ENCODE measurements at regions not wholly inside any gene's neighbourhood (a gene's known extent, or its start where the extent isn't known, plus 50 kb on each side); places are given as distances from the start of the nearest gene placed in this dataset.
"Not testable (repeated sequence)": the region's sequence is repeated elsewhere in the genome, so short reads cannot be mapped to it uniquely, and the experiment has no call there.

DNA sequence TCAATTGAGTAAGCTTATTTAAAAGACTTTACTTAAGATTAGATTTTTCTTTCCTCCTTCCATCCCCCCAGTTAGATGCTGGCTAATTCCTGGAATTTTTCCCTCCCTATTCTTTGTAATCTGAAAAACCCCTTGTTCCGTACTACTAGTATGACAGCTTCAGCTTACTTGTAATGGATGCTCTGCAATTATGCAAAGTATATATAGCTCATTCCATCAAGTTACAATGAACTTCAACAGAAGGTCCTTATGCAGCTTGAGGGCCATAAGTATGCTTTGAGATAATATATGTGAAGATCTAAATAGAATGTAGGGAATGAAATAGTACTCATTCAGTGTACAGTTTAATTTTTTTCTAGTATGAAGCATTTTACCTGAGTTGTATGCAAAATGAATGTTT lies 398.3 kb upstream of the NAALADL2 start:
- WGBS = 45% methylated on average over 1 of the region's 1 CpG
- DNase-seq (no peak), ATAC-seq (no peak)
- Histone ChIP-seq H3K4me1 (ENCODE audit: control insufficient read depth, insufficient read depth, low read length) (no peaks in the 10 kb centered on the region), H3K27me3 (ENCODE audit: control insufficient read depth, insufficient read depth) (no peaks in the 10 kb centered on the region), H3K4me3 (ENCODE audit: low read length) (no peak overlapping the region), H3K9me3 (ENCODE audit: control insufficient read depth, low read length) (no peaks in the 10 kb centered on the region), H3K27ac (ENCODE audit: low read length) (no peak overlapping the region)
- intact Hi-C loops (cut with DNase I) = no loop called here

DNA sequence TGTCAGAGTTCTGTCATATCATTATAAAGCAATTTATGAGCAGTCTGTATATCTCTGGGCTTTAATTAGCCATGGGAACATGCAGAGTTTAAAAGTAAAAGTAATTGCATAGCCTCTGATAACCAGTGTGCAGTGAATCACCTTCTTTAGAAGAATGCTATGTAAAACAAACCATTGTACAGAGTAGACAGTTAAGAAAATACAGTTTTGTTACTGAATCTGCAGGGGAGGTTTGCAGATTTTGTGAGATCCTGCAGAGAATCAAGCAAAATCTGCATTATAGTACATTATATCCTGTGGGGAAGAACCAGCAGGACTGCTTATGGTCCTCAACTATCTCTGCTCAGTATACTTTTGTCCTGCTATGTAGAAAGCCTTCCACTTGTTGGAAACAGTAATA lies 396.2 kb upstream of the NAALADL2 start:
- no peaks in the 10 kb centered on the region for H3K4me1 ChIP-seq (ENCODE audit: control insufficient read depth, insufficient read depth, low read length)
- intact Hi-C loops (cut with DNase I) = no loop called here
- ATAC-seq (no peak), DNase-seq (no peak)
- H3K27me3 ChIP-seq (ENCODE audit: control insufficient read depth, insufficient read depth) = no peaks in the 10 kb centered on the region
- no peaks in the 10 kb centered on the region for H3K9me3 ChIP-seq (ENCODE audit: control insufficient read depth, low read length)
- H3K4me3 ChIP-seq (ENCODE audit: low read length) = no peak overlapping the region
- H3K27ac ChIP-seq (ENCODE audit: low read length) = no peak overlapping the region

DNA sequence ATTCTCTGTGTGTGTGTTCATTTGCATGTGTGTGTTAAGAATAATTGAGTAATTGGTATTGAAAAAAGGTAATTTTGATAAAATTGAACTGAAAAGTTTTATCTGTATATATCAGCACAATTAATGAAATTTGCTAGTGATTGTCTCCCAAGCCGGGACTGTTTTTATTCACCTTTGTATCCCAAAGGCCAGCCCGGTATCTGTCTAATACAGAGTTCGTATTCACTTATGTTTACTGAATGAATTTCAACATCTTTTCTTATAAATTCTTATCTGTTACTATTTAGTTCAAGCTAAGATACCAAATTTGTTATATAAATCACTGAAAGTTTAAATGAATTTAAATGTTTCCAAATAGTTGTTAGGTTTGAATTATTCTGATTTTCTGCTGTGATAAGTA lies 394.0 kb upstream of the NAALADL2 start:
- H3K27ac ChIP-seq (ENCODE audit: low read length) = no peak overlapping the region
- H3K4me1 ChIP-seq (ENCODE audit: control insufficient read depth, insufficient read depth, low read length) = no peaks in the 10 kb centered on the region
- 97% methylated on average over 3 of the region's 3 CpGs for WGBS
- DNase-seq (no peak), ATAC-seq (no peak)
- intact Hi-C loops (cut with DNase I) = no loop called here
- no peaks in the 10 kb centered on the region for H3K9me3 ChIP-seq (ENCODE audit: control insufficient read depth, low read length)
- H3K27me3 ChIP-seq (ENCODE audit: control insufficient read depth, insufficient read depth) = no peaks in the 10 kb centered on the region
- no peak overlapping the region for H3K4me3 ChIP-seq (ENCODE audit: low read length)

DNA sequence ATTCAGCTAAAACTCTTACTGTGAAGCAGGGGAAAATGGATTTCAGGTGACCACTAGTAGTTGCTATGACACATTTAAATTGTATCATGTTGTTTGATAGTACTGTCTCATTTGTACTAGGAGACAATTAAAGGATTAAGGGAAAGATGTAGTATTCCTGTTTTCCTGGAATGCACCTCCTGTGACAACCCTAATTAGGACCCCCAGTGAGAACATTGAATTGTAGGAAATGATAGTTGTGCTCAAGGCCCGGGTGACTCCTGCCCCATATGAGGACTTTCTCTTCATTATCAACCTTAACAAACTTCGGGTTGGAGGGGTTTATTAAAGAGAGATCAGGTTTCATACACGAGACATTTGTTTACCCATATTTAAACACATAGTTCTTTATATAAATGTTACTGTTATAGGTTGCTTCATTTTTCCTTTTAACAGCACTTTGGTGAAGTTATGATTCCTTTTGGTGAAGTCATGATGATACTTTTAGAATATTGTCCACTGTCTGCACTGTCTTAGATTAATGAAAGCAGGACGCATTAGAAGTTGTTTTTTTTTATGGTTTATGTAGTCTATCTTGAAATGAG lies 392.6 kb upstream of the NAALADL2 start:
- no peaks in the 10 kb centered on the region for H3K4me1 ChIP-seq (ENCODE audit: control insufficient read depth, insufficient read depth, low read length)
- intact Hi-C loops (cut with DNase I) = no loop called here
- H3K9me3 ChIP-seq (ENCODE audit: control insufficient read depth, low read length) = no peaks in the 10 kb centered on the region
- H3K27me3 ChIP-seq (ENCODE audit: control insufficient read depth, insufficient read depth) = no peaks in the 10 kb centered on the region
- H3K27ac ChIP-seq (ENCODE audit: low read length) = no peak overlapping the region
- 64% methylated on average over 4 of the region's 4 CpGs for WGBS
- no peak for ATAC-seq
- no peak for DNase-seq
- no peak overlapping the region for H3K4me3 ChIP-seq (ENCODE audit: low read length)

DNA sequence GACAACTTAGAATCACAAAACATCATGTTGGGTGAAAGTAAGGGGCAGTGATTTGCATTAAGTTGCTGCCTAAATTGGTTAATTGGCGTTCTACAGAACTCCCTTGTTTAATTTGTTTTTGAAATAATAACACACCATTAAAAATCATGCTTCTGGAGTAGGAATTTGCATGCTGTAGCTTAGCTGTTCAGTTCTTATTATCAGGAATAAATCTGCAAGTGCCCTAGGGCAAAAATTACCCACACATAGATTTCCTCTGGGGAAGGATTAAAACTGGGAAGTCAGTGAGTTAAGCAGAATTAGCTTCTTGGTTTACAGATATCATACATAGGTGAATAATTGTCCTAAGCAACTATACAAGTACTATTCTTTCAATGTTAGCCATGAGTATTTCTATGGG lies 381.6 kb upstream of the NAALADL2 start:
- Histone ChIP-seq H3K27ac (ENCODE audit: low read length) (no peak overlapping the region), H3K4me1 (ENCODE audit: control insufficient read depth, insufficient read depth, low read length) (no peaks in the 10 kb centered on the region), H3K27me3 (ENCODE audit: control insufficient read depth, insufficient read depth) (no peaks in the 10 kb centered on the region), H3K9me3 (ENCODE audit: control insufficient read depth, low read length) (no peaks in the 10 kb centered on the region), H3K4me3 (ENCODE audit: low read length) (no peak overlapping the region)
- intact Hi-C loops (cut with DNase I) = no loop called here
- DNase-seq (no peak), ATAC-seq (no peak)
- 89% methylated on average over 1 of the region's 1 CpG for WGBS

DNA sequence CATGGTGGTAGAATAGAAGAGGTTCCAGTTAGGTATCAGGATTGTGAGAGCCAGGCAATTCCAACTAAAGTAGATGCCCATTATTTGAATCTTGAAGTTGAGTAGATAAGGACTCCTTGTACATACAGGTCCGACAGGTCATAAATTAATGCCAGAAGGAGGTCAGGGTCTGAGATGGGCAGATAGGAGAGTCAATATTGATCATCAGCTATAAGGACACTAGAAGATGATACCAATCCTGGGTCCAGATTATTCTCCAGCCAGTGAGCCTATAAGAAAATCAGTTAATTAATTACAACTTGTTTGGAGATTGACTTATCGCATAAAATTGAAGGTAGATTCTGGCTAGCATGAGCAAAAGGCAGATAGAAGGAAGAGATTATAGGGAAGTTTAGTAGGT lies 378.4 kb upstream of the NAALADL2 start:
- Histone ChIP-seq H3K27me3 (ENCODE audit: control insufficient read depth, insufficient read depth) (no peaks in the 10 kb centered on the region), H3K4me1 (ENCODE audit: control insufficient read depth, insufficient read depth, low read length) (no peaks in the 10 kb centered on the region), H3K9me3 (ENCODE audit: control insufficient read depth, low read length) (no peaks in the 10 kb centered on the region), H3K4me3 (ENCODE audit: low read length) (no peak overlapping the region), H3K27ac (ENCODE audit: low read length) (no peak overlapping the region)
- intact Hi-C loops (cut with DNase I) = no loop called here
- ATAC-seq (no peak), DNase-seq (no peak)
- WGBS = 98% methylated on average over 2 of the region's 2 CpGs

DNA sequence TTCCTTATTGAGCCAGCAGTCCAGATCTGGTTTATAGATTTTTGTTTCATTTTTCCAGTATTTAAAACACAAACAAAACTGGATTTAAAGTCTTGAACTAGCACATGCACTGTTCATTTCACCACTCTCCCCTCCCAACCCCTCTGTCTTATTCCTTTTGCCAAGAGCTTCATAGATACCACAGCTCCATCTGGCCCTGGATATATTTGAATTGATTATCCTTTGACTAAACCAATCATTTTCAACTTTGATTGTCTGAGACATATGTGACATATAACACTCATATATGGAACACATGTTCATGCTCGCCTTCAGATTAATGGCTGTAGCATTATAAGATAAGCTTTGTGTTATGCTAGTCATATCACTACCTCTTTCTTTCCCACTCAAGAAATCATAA lies 376.6 kb upstream of the NAALADL2 start:
- ATAC-seq (no peak), DNase-seq (no peak)
- H3K9me3 ChIP-seq (ENCODE audit: control insufficient read depth, low read length) = no peaks in the 10 kb centered on the region
- no peak overlapping the region for H3K27ac ChIP-seq (ENCODE audit: low read length)
- WGBS = 91% methylated on average over 1 of the region's 1 CpG
- H3K4me3 ChIP-seq (ENCODE audit: low read length) = no peak overlapping the region
- no peaks in the 10 kb centered on the region for H3K4me1 ChIP-seq (ENCODE audit: control insufficient read depth, insufficient read depth, low read length)
- H3K27me3 ChIP-seq (ENCODE audit: control insufficient read depth, insufficient read depth) = no peaks in the 10 kb centered on the region
- intact Hi-C loops (cut with DNase I) = no loop called here

DNA sequence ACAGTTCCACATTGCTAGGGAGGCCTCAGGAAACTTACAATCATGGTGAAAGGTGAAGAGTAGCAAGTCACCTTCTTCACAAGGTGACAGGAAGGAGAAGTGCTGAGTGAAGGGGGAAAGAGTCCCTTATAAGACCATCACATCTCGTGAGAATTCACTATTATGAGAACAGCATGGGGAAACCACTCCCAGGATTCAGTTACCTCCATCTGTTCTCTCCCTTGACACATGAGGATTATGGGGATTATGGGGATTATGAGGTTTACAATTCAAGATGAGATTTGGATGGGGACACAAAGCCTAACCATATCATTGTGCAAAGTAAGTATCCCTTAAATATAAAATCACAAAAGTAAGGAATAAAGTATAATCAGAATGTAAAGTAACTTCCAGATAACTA lies 375.9 kb upstream of the NAALADL2 start:
- DNase-seq = no peak
- WGBS = 84% methylated on average over 1 of the region's 1 CpG

DNA sequence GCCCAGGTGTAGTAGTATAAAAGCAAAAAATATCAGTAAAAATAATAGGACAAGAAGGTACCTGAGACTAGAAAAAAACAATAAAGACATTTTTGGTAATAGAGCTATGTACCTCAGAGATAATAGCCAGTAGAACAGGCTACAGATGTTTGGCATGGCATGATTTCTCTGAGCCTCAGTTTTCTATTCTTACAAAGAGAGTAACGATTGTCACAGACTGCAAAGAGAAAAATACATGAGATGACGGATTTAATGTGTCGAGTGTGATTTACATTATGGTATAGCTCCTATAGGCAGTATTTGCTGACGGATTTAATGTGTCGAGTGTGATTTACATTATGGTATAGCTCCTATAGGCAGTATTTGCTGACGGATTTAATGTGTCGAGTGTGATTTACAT lies 375.3 kb upstream of the NAALADL2 start:
- H3K9me3 ChIP-seq (ENCODE audit: control insufficient read depth, low read length); H3K4me3 ChIP-seq (ENCODE audit: low read length); DNase-seq; ATAC-seq; H3K27ac ChIP-seq (ENCODE audit: low read length); H3K4me1 ChIP-seq (ENCODE audit: control insufficient read depth, insufficient read depth, low read length); intact Hi-C loops (cut with DNase I); H3K27me3 ChIP-seq (ENCODE audit: control insufficient read depth, insufficient read depth): not testable (repeated sequence)
- 92% methylated on average over 5 of the region's 7 CpGs for WGBS

More for the DNA sequence above, 375.9 kb upstream of the NAALADL2 start:
- no peaks in the 10 kb centered on the region for H3K9me3 ChIP-seq (ENCODE audit: control insufficient read depth, low read length)
- H3K4me3 ChIP-seq (ENCODE audit: low read length) = no peak overlapping the region
- intact Hi-C loops (cut with DNase I) = no loop called here
- H3K4me1 ChIP-seq (ENCODE audit: control insufficient read depth, insufficient read depth, low read length) = no peaks in the 10 kb centered on the region
- no peak for ATAC-seq
- H3K27me3 ChIP-seq (ENCODE audit: control insufficient read depth, insufficient read depth) = no peaks in the 10 kb centered on the region
- no peak overlapping the region for H3K27ac ChIP-seq (ENCODE audit: low read length)

DNA sequence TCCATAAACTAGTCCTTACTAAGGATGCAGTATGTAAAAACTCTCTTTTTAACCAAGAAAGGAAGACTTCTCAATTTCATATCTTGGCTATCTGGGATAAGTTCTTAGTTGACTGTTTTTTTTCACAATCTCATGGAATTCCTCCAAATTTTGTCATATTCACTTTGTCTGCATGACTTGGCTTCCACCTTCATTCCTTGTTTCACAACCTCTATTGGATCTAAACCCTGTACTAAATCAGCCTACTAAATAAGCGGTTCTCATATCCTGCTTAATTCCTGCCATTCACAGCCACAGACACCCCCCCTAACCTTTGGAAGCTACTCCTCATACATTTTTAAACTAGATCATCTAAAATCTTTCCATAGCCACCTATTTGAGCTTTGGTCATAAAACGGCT lies 370.6 kb upstream of the NAALADL2 start:
- no peak overlapping the region for H3K4me3 ChIP-seq (ENCODE audit: low read length)
- WGBS = 78% methylated on average over 2 of the region's 2 CpGs
- no peak overlapping the region for H3K27ac ChIP-seq (ENCODE audit: low read length)
- H3K9me3 ChIP-seq (ENCODE audit: control insufficient read depth, low read length) = no peaks in the 10 kb centered on the region
- no peaks in the 10 kb centered on the region for H3K4me1 ChIP-seq (ENCODE audit: control insufficient read depth, insufficient read depth, low read length)
- H3K27me3 ChIP-seq (ENCODE audit: control insufficient read depth, insufficient read depth) = no peaks in the 10 kb centered on the region
- DNase-seq (no peak), ATAC-seq (peak in 1 of 2 donors; percentile 70)
- intact Hi-C loops (cut with DNase I) = no loop called here

DNA sequence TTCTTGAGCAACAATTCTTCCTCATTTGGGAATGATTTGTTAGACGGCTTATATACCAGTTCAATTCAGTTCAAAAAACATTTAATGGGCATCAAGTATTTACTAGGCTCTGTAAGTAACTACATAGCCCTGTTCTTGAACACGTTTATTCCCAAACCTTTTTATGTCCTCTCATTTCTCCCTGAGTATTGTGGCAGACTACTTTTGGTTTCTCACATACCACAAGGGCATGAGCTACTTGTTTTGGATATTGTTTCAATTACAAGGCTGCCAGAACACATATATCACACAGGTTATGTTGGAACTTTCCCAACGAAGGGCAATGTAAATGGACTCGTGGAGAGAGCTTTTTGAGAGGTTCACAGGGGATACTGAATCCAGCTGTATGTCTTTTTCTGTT lies 363.8 kb upstream of the NAALADL2 start:
- WGBS = 74% methylated on average over 4 of the region's 4 CpGs
- Histone ChIP-seq H3K4me3 (ENCODE audit: low read length) (no peak overlapping the region), H3K9me3 (ENCODE audit: control insufficient read depth, low read length) (no peaks in the 10 kb centered on the region), H3K4me1 (ENCODE audit: control insufficient read depth, insufficient read depth, low read length) (no peaks in the 10 kb centered on the region), H3K27ac (ENCODE audit: low read length) (no peak overlapping the region), H3K27me3 (ENCODE audit: control insufficient read depth, insufficient read depth) (no peaks in the 10 kb centered on the region)
- intact Hi-C loops (cut with DNase I) = no loop called here
- no peak for DNase-seq
- ATAC-seq = no peak

DNA sequence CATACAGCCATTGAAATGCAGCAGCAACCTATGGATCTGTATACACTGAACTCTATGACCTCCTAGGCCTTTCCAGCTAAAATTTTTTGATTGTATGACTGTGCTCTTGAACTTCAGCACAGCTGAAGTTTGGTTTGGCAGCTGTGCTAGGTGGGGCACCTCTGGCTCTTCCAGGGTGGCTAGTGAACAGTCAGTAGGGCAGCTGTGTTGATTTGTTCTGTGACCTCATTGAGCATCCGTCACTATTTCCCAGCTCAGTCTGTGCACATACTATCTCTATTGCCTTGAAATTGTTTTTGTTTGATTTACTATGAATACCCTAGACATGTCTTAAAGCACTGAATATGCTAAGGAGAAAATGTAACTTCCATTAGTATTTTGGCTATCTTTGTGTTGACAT lies 363.2 kb upstream of the NAALADL2 start:
- Histone ChIP-seq H3K27me3 (ENCODE audit: control insufficient read depth, insufficient read depth) (no peaks in the 10 kb centered on the region), H3K9me3 (ENCODE audit: control insufficient read depth, low read length) (no peaks in the 10 kb centered on the region), H3K4me3 (ENCODE audit: low read length) (no peak overlapping the region), H3K27ac (ENCODE audit: low read length) (no peak overlapping the region), H3K4me1 (ENCODE audit: control insufficient read depth, insufficient read depth, low read length) (no peaks in the 10 kb centered on the region)
- intact Hi-C loops (cut with DNase I) = no loop called here
- peak; percentile 77 to 94 for ATAC-seq
- DNase-seq = peak in 1 of 3 donors; percentile 40
- WGBS = 78% methylated on average over 1 of the region's 1 CpG
